ENCODE measurements at regions not wholly inside any gene's neighbourhood (a gene's known extent, or its start where the extent isn't known, plus 50 kb on each side); places are given as distances from the start of the nearest gene placed in this dataset.

- TF ChIP-seq CTCF (IDR thresholded peaks at IDR 0.05): no peak
- no peak for TF ChIP-seq POLR2A (IDR thresholded peaks at IDR 0.05)
These were observed 325.1 kb downstream of the RRAGC start for GRCh38 chr1:38534473-38534823.
